Osteocyte (in vitro differentiated cells): ENCODE measurements at regions not wholly inside any gene's neighbourhood (a gene's known extent, or its start where the extent isn't known, plus 50 kb on each side); places are given as distances from the start of the nearest gene placed in this dataset.

ENCODE experiments used
- DNase-seq: peaks from one replicate; pipeline ENCODE4 v3.0.0; 2021; ENCODE audit warnings: mixed read lengths; ENCODE audit not compliant: unreplicated experiment; ENCODE audit errors: extremely low spot score
- H3K27ac Mint-ChIP-seq: one replicate; pipeline ENCODE4 v1.8.0; 2021; ENCODE audit warnings: mild to moderate bottlenecking, mixed read lengths; ENCODE audit not compliant: unreplicated experiment
- H3K27me3 Mint-ChIP-seq: one replicate; pipeline ENCODE4 v1.8.0; 2021; ENCODE audit warnings: mixed read lengths; ENCODE audit not compliant: unreplicated experiment
- H3K36me3 Mint-ChIP-seq: one replicate; pipeline ENCODE4 v1.8.0; 2021; ENCODE audit warnings: mixed read lengths; ENCODE audit not compliant: unreplicated experiment
- H3K4me1 Mint-ChIP-seq: one replicate; pipeline ENCODE4 v1.8.0; 2021; ENCODE audit warnings: mixed read lengths; ENCODE audit not compliant: unreplicated experiment
- H3K4me3 Mint-ChIP-seq: one replicate; pipeline ENCODE4 v1.8.0; 2021; ENCODE audit warnings: mild to moderate bottlenecking, moderate library complexity, mixed read lengths; ENCODE audit not compliant: unreplicated experiment
- H3K9me3 Mint-ChIP-seq: one replicate; pipeline ENCODE4 v1.8.0; 2021; ENCODE audit warnings: mixed read lengths; ENCODE audit not compliant: unreplicated experiment
- CTCF ChIP-seq: fragments of 200-600 bp; sonication (generic); IDR thresholded peaks from 2 replicates; pipeline ENCODE4 v1.5.0; 2021; ENCODE audit warnings: antibody characterized with exemption, mild to moderate bottlenecking, moderate library complexity

GRCh38 chr1:55932402-55932801 lies 647.0 kb downstream of the PLPP3 start:
- no peaks in the 10 kb centered on the region for H3K27me3 Mint-ChIP-seq
- peaks cover 11% of the 10 kb centered on the region for H3K9me3 Mint-ChIP-seq
- H3K4me1 Mint-ChIP-seq, result peaks cover 12% of the 10 kb centered on the region
- TF ChIP-seq CTCF, result no peak
- no peak overlapping the region for H3K4me3 Mint-ChIP-seq
- DNase-seq, result no peak
- no peaks in the 10 kb centered on the region for H3K36me3 Mint-ChIP-seq
- no peak overlapping the region for H3K27ac Mint-ChIP-seq

- Mint-ChIP-seq H3K27ac (peak overlapping the region; percentile 23), H3K4me3 (no peak overlapping the region), H3K27me3 (no peaks in the 10 kb centered on the region), H3K4me1 (peaks cover 12% of the 10 kb centered on the region), H3K36me3 (no peaks in the 10 kb centered on the region), H3K9me3 (peaks cover 11% of the 10 kb centered on the region)
- no peak for TF ChIP-seq CTCF
- DNase-seq, result no peak
Observed at GRCh38 chr1:55931081-55931940, 648.1 kb downstream of the PLPP3 start.

- Mint-ChIP-seq H3K4me1 (peaks cover 12% of the 10 kb centered on the region), H3K27ac (no peak overlapping the region)
Observed at GRCh38 chr1:55929652-55930051, 649.7 kb downstream of the PLPP3 start.

GRCh38 chr1:55928576-55928975 lies 650.8 kb downstream of the PLPP3 start:
- no peak for DNase-seq
- Mint-ChIP-seq H3K27me3 (no peaks in the 10 kb centered on the region), H3K4me3 (no peak overlapping the region), H3K36me3 (peaks cover 2% of the 10 kb centered on the region), H3K4me1 (peaks cover 12% of the 10 kb centered on the region), H3K27ac (no peak overlapping the region), H3K9me3 (peaks cover 4% of the 10 kb centered on the region)
- no peak for TF ChIP-seq CTCF

More at GRCh38 chr1:55929652-55930051, 649.7 kb downstream of the PLPP3 start:
- no peak for TF ChIP-seq CTCF
- no peak for DNase-seq
- peaks cover 3% of the 10 kb centered on the region for H3K9me3 Mint-ChIP-seq
- peaks cover 2% of the 10 kb centered on the region for H3K36me3 Mint-ChIP-seq
- H3K27me3 Mint-ChIP-seq, result no peaks in the 10 kb centered on the region
- H3K4me3 Mint-ChIP-seq, result no peak overlapping the region

GRCh38 chr1:55927702-55928290 lies 651.6 kb downstream of the PLPP3 start:
- H3K27ac Mint-ChIP-seq, result no peak overlapping the region

More at GRCh38 chr1:55927702-55928290, 651.6 kb downstream of the PLPP3 start:
- Mint-ChIP-seq H3K9me3 (peaks cover 4% of the 10 kb centered on the region), H3K4me3 (no peak overlapping the region), H3K27me3 (no peaks in the 10 kb centered on the region), H3K36me3 (peaks cover 2% of the 10 kb centered on the region), H3K4me1 (peaks cover 12% of the 10 kb centered on the region)
- no peak for TF ChIP-seq CTCF
- DNase-seq, result no peak
